ENCODE measurements at regions not wholly inside any gene's neighbourhood (a gene's known extent, or its start where the extent isn't known, plus 50 kb on each side); places are given as distances from the start of the nearest gene placed in this dataset.

- TF ChIP-seq, protein P1, sequence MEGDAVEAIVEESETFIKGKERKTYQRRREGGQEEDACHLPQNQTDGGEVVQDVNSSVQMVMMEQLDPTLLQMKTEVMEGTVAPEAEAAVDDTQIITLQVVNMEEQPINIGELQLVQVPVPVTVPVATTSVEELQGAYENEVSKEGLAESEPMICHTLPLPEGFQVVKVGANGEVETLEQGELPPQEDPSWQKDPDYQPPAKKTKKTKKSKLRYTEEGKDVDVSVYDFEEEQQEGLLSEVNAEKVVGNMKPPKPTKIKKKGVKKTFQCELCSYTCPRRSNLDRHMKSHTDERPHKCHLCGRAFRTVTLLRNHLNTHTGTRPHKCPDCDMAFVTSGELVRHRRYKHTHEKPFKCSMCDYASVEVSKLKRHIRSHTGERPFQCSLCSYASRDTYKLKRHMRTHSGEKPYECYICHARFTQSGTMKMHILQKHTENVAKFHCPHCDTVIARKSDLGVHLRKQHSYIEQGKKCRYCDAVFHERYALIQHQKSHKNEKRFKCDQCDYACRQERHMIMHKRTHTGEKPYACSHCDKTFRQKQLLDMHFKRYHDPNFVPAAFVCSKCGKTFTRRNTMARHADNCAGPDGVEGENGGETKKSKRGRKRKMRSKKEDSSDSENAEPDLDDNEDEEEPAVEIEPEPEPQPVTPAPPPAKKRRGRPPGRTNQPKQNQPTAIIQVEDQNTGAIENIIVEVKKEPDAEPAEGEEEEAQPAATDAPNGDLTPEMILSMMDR (IDR thresholded peaks at IDR 0.05 in 2 of 3, conservative IDR thresholded peaks at IDR 0.05 in 1 of 3; ENCODE audit: borderline replicate concordance in 1 of 3, insufficient read depth in 1 of 3, low read depth in 2 of 3, low read length in 2 of 3): no peak
- TF ChIP-seq POLR2A (IDR thresholded peaks at IDR 0.05; ENCODE audit: borderline replicate concordance, extremely low read depth, insufficient read depth, insufficient read length): no peak
- TF ChIP-seq FOSL1 (IDR thresholded peaks at IDR 0.05; ENCODE audit: low read depth): no peak
- no peak for TF ChIP-seq POLR2AphosphoS5 (IDR thresholded peaks at IDR 0.05; ENCODE audit: low read depth, low read length)
- TF ChIP-seq MAX (IDR thresholded peaks at IDR 0.05): no peak
Measured at GRCh38 chr13:65265988-65266387, 1964.1 kb downstream of the PCDH9 start.

Data from HCT116 (cell line).